SK-N-MC (cell line): ENCODE measurements at regions not wholly inside any gene's neighbourhood (a gene's known extent, or its start where the extent isn't known, plus 50 kb on each side); places are given as distances from the start of the nearest gene placed in this dataset.

ENCODE experiments used
- EZH2 ChIP-seq: fragments of 200-600 bp; sonication (generic); IDR thresholded peaks from one replicate; pipeline ENCODE4 v1.6.1; 2017; ENCODE audit warnings: antibody characterized with exemption
- FOXP2 ChIP-seq: optimal IDR thresholded peaks from 2 replicates; pipeline ENCODE3; 2011; ENCODE audit warnings: mild to moderate bottlenecking, moderate library complexity; ENCODE audit not compliant: insufficient read depth; ENCODE audit errors: extremely low read length, control extremely low read depth
- POLR2AphosphoS5 ChIP-seq: IDR thresholded peaks from 2 replicates; pipeline ENCODE4 v1.6.1; 2012; ENCODE audit warnings: mild to moderate bottlenecking, low read depth, low read length, borderline replicate concordance

- peak; percentile 5 for TF ChIP-seq EZH2
- no peak for TF ChIP-seq FOXP2
- TF ChIP-seq POLR2AphosphoS5: no peak
Observed at GRCh38 chr18:78770139-78770822, 209.3 kb upstream of the SALL3 start.
